ENCODE measurements at regions not wholly inside any gene's neighbourhood (a gene's known extent, or its start where the extent isn't known, plus 50 kb on each side); places are given as distances from the start of the nearest gene placed in this dataset.

- 100% methylated on average over 1 of the region's 2 CpGs; no CpG with 5 or more reads in 1 of the 2 experiments for WGBS, 2 experiments (ENCODE audit: insufficient coverage in 1 of 2, insufficient read length in 1 of 2)
- Histone ChIP-seq H3K9me3 (ENCODE audit: control insufficient read depth, low read length) (no peaks in the 10 kb centered on the region), H3K4me1 (ENCODE audit: control insufficient read depth, insufficient read depth, low read length) (peaks cover 4% of the 10 kb centered on the region), H3K27ac (ENCODE audit: low read depth, low read length) (no peak overlapping the region), H3K36me3 (ENCODE audit: control insufficient read depth, insufficient read depth, low read length) (no peaks in the 10 kb centered on the region), H3K27me3 (ENCODE audit: control insufficient read depth, insufficient read depth, low read length, poor library complexity, severe bottlenecking) (no peaks in the 10 kb centered on the region), H3K4me3 (ENCODE audit: low read length) (no peak overlapping the region), H3K9ac (ENCODE audit: extremely low read depth, low read length, poor library complexity, severe bottlenecking) (no peak overlapping the region)
- Mint-ChIP-seq H3K36me3 (ENCODE audit: low read depth) (no peaks in the 10 kb centered on the region), H3K4me1 (peaks cover 20% of the 10 kb centered on the region), H3K9me3 (no peaks in the 10 kb centered on the region), H3K27ac (no peak overlapping the region), H3K4me3 (no peak overlapping the region), H3K27me3 (ENCODE audit: insufficient read depth) (no peaks in the 10 kb centered on the region)
- no peak for DNase-seq
- no peak for TF ChIP-seq CTCF (conservative IDR thresholded peaks at IDR 0.05)
Observed at GRCh38 chr1:101141376-101141775, 95.4 kb upstream of the S1PR1 start.

GRCh38 chr1:101139821-101140718 lies 96.7 kb upstream of the S1PR1 start:
- no peak overlapping the region for H3K27ac Mint-ChIP-seq
- no peak for DNase-seq
- H3K4me3 Mint-ChIP-seq, result no peak overlapping the region
- H3K36me3 Mint-ChIP-seq (ENCODE audit: low read depth), result no peaks in the 10 kb centered on the region
- WGBS, 2 experiments (ENCODE audit: insufficient coverage in 1 of 2, insufficient read length in 1 of 2), result 89 to 97% methylated on average over 1 of the region's 2 CpGs
- no peaks in the 10 kb centered on the region for H3K9me3 Mint-ChIP-seq
- H3K36me3 ChIP-seq (ENCODE audit: control insufficient read depth, insufficient read depth, low read length), result no peaks in the 10 kb centered on the region
- TF ChIP-seq CTCF (conservative IDR thresholded peaks at IDR 0.05), result no peak
- H3K27me3 Mint-ChIP-seq (ENCODE audit: insufficient read depth), result no peaks in the 10 kb centered on the region
- H3K4me1 ChIP-seq (ENCODE audit: control insufficient read depth, insufficient read depth, low read length), result peaks cover 4% of the 10 kb centered on the region
- no peak overlapping the region for H3K27ac ChIP-seq (ENCODE audit: low read depth, low read length)
- H3K9me3 ChIP-seq (ENCODE audit: control insufficient read depth, low read length), result no peaks in the 10 kb centered on the region
- H3K27me3 ChIP-seq (ENCODE audit: control insufficient read depth, insufficient read depth, low read length, poor library complexity, severe bottlenecking), result no peaks in the 10 kb centered on the region
- peaks cover 22% of the 10 kb centered on the region for H3K4me1 Mint-ChIP-seq
- H3K4me3 ChIP-seq (ENCODE audit: low read length), result no peak overlapping the region
- no peak overlapping the region for H3K9ac ChIP-seq (ENCODE audit: extremely low read depth, low read length, poor library complexity, severe bottlenecking)

- no peak overlapping the region for H3K4me3 Mint-ChIP-seq
- H3K27ac ChIP-seq (ENCODE audit: low read depth, low read length), result no peak overlapping the region
- H3K9me3 Mint-ChIP-seq, result no peaks in the 10 kb centered on the region
Observed at GRCh38 chr1:101139130-101139529, 97.7 kb upstream of the S1PR1 start.

More at GRCh38 chr1:101139130-101139529, 97.7 kb upstream of the S1PR1 start:
- H3K9me3 ChIP-seq (ENCODE audit: control insufficient read depth, low read length), result no peaks in the 10 kb centered on the region
- no peak overlapping the region for H3K9ac ChIP-seq (ENCODE audit: extremely low read depth, low read length, poor library complexity, severe bottlenecking)
- Mint-ChIP-seq H3K36me3 (ENCODE audit: low read depth) (no peaks in the 10 kb centered on the region), H3K27me3 (ENCODE audit: insufficient read depth) (no peaks in the 10 kb centered on the region), H3K27ac (no peak overlapping the region), H3K4me1 (peaks cover 25% of the 10 kb centered on the region)
- no peak overlapping the region for H3K4me3 ChIP-seq (ENCODE audit: low read length)
- H3K36me3 ChIP-seq (ENCODE audit: control insufficient read depth, insufficient read depth, low read length), result no peaks in the 10 kb centered on the region
- no peak for TF ChIP-seq CTCF (conservative IDR thresholded peaks at IDR 0.05)
- peaks cover 4% of the 10 kb centered on the region for H3K4me1 ChIP-seq (ENCODE audit: control insufficient read depth, insufficient read depth, low read length)
- no peak for DNase-seq
- WGBS, 2 experiments (ENCODE audit: insufficient coverage in 1 of 2, insufficient read length in 1 of 2), result 85 to 100% methylated on average over 1 of the region's 1 CpG
- H3K27me3 ChIP-seq (ENCODE audit: control insufficient read depth, insufficient read depth, low read length, poor library complexity, severe bottlenecking), result no peaks in the 10 kb centered on the region
